ENCODE measurements at regions not wholly inside any gene's neighbourhood (a gene's known extent, or its start where the extent isn't known, plus 50 kb on each side); places are given as distances from the start of the nearest gene placed in this dataset.
"Not testable (repeated sequence)": the region's sequence is repeated elsewhere in the genome, so short reads cannot be mapped to it uniquely, and the experiment has no call there.

DNA sequence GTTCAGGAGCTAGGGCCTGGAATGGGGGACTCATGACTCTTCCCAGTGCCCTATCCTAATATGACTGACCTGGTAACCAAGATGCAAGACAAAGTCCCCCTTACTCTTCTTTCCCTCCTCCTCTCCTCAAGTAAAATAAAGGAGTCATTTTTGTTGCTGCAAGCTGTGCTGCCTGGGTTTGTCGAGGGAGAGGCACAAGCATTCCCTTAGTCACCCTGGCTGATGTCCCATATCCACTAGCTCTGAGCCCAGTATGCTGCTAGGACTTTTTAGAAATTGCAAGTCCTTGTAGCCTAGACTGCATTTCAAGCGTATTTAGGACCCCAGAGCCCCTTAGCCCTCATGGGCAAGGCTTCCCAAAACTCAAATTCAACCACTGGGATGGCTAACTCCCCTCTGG is 338.5 kb upstream of the SETBP1 start:
- peaks cover 0 to 3% of the 10 kb centered on the region in 2 donors for H3K9me3 ChIP-seq (ENCODE audit: control insufficient read depth in 2 of 2, insufficient read depth in 1 of 2, low read depth in 1 of 2, low read length in 1 of 2)
- H3K36me3 ChIP-seq (ENCODE audit: control insufficient read depth in 2 of 2, insufficient read depth in 2 of 2, low read length in 1 of 2): no peaks in the 10 kb centered on the region
- no peaks in the 10 kb centered on the region for H3K27me3 ChIP-seq (ENCODE audit: control insufficient read depth in 1 of 2, insufficient read depth in 2 of 2, low read length in 2 of 2)
- WGBS, 2 donors: 54 to 67% methylated on average over 2 of the region's 2 CpGs
- no peaks in the 10 kb centered on the region for H3K4me1 ChIP-seq (ENCODE audit: control insufficient read depth in 2 of 2, insufficient read depth in 2 of 2, low read length in 1 of 2)
- no peak overlapping the region for H3K4me3 ChIP-seq (ENCODE audit: low read depth in 1 of 2, low read length in 2 of 2)
- no peak overlapping the region for H3K27ac ChIP-seq (ENCODE audit: low read depth in 2 of 2, low read length in 1 of 2)

DNA sequence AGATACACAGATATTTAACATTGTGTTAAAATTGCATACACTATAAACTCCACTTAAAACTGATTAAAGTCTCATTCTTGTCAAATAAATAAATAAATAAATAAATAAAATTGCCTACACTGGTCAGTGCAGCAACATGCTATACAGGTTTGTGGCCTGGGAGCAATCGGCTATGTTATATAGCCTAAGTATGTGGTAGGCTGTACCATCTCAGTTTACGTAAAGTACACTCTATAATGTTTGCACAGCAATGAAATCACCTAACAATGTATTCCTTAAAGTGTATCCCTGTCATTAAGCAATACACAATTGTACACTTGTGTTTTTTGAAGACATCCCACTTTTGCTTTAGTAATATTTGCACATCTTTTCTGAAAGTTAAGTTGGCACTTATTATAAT is 337.7 kb upstream of the SETBP1 start:
- H3K4me3 ChIP-seq (ENCODE audit: low read depth in 1 of 2, low read length in 2 of 2): no peak overlapping the region
- H3K4me1 ChIP-seq (ENCODE audit: control insufficient read depth in 2 of 2, insufficient read depth in 2 of 2, low read length in 1 of 2): no peaks in the 10 kb centered on the region
- H3K9me3 ChIP-seq (ENCODE audit: control insufficient read depth in 2 of 2, insufficient read depth in 1 of 2, low read depth in 1 of 2, low read length in 1 of 2): peaks cover 0 to 3% of the 10 kb centered on the region in 2 donors
- WGBS, 2 donors: 79 to 87% methylated on average over 2 of the region's 2 CpGs
- no peaks in the 10 kb centered on the region for H3K36me3 ChIP-seq (ENCODE audit: control insufficient read depth in 2 of 2, insufficient read depth in 2 of 2, low read length in 1 of 2)
- no peak overlapping the region for H3K27ac ChIP-seq (ENCODE audit: low read depth in 2 of 2, low read length in 1 of 2)
- no peaks in the 10 kb centered on the region for H3K27me3 ChIP-seq (ENCODE audit: control insufficient read depth in 1 of 2, insufficient read depth in 2 of 2, low read length in 2 of 2)

DNA sequence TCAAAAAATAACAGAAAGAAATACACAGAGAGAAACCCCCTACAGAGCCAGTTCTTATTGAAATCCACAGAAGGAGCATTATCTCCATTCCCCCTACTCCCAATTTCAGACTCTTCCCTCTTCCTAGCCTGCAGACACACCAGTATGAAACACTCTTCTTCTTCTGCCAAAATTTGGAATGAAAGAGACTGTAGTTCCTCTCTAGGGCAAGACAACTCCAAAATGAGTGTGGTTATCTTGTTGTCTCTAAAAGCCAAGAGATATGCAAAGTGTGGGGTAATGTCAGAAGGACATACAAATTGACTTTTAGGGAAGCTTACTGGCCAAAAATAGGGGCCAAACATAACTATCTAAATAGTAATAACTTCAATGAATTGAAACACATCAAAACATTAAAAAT is 337.1 kb upstream of the SETBP1 start:
- no peaks in the 10 kb centered on the region for H3K4me1 ChIP-seq (ENCODE audit: control insufficient read depth in 2 of 2, insufficient read depth in 2 of 2, low read length in 1 of 2)
- no peak overlapping the region for H3K4me3 ChIP-seq (ENCODE audit: low read depth in 1 of 2, low read length in 2 of 2)
- no peak overlapping the region for H3K27ac ChIP-seq (ENCODE audit: low read depth in 2 of 2, low read length in 1 of 2)
- H3K27me3 ChIP-seq (ENCODE audit: control insufficient read depth in 1 of 2, insufficient read depth in 2 of 2, low read length in 2 of 2): no peaks in the 10 kb centered on the region
- no peaks in the 10 kb centered on the region for H3K36me3 ChIP-seq (ENCODE audit: control insufficient read depth in 2 of 2, insufficient read depth in 2 of 2, low read length in 1 of 2)
- H3K9me3 ChIP-seq (ENCODE audit: control insufficient read depth in 2 of 2, insufficient read depth in 1 of 2, low read depth in 1 of 2, low read length in 1 of 2): peaks cover 0 to 3% of the 10 kb centered on the region in 2 donors

DNA sequence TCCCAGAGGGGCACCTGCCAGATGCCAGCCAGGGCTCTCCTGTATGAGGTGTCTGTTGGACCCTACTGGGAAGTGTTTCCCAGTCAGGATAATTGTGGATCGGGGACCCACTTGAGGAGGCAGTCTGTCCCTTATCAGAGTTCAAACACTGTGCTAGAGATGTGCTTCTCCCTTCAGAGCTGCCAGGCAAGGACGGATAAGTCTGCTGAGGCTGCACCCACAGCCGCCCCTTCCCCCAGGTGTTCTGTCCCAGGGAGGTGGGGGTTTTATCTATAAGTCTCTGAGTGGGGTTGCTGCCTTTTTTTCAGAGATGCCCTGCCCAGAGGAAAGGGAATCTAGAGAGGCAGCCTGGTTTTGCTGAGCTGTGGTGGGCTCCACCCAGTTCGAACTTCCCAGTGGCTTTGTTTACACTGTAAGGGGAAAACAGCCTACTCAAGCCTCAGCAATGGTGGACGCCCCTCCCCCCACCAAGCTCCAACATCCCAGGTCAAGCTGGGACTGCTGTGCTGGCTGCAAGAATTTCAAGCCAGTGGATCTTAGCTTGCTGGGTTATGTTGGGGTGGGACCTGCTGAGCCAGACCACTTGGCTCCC is 324.0 kb upstream of the SETBP1 start:
- Histone ChIP-seq H3K27me3 (ENCODE audit: control insufficient read depth in 1 of 2, insufficient read depth in 2 of 2, low read length in 2 of 2) (no peaks in the 10 kb centered on the region), H3K9me3 (ENCODE audit: control insufficient read depth in 2 of 2, insufficient read depth in 1 of 2, low read depth in 1 of 2, low read length in 1 of 2) (peaks cover 0 to 2% of the 10 kb centered on the region in 2 donors), H3K4me3 (ENCODE audit: low read depth in 1 of 2, low read length in 2 of 2) (no peak overlapping the region), H3K4me1 (ENCODE audit: control insufficient read depth in 2 of 2, insufficient read depth in 2 of 2, low read length in 1 of 2) (no peaks in the 10 kb centered on the region), H3K36me3 (ENCODE audit: control insufficient read depth in 2 of 2, insufficient read depth in 2 of 2, low read length in 1 of 2) (no peaks in the 10 kb centered on the region), H3K27ac (ENCODE audit: low read depth in 2 of 2, low read length in 1 of 2) (no peak overlapping the region)
- 62 to 63% methylated on average over 5 of the region's 5 CpGs for WGBS, 2 donors

DNA sequence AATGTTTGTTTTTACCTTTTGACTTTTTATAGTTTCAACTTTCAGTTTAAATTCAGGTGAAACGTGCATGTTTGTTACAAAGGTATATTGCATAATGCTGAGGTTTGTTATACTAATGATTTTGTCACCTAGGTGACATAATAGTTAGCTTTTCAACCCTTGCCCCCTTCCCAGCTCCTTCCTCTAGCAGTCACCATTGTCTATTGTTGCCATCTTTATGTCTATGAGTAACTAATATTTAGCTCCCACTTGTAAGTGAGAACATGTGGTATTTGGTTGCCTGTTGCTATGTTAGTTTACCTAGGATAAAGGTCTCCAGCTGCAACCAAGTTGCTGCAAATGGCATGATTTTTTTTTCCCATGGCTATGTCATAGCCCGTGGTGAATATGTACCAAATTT is 322.3 kb upstream of the SETBP1 start:
- WGBS, 2 donors: 62% methylated on average over 2 of the region's 2 CpGs
- no peaks in the 10 kb centered on the region for H3K4me1 ChIP-seq (ENCODE audit: control insufficient read depth in 2 of 2, insufficient read depth in 2 of 2, low read length in 1 of 2)
- H3K9me3 ChIP-seq (ENCODE audit: control insufficient read depth in 2 of 2, insufficient read depth in 1 of 2, low read depth in 1 of 2, low read length in 1 of 2): peaks cover 0 to 2% of the 10 kb centered on the region in 2 donors
- no peak overlapping the region for H3K4me3 ChIP-seq (ENCODE audit: low read depth in 1 of 2, low read length in 2 of 2)
- H3K27ac ChIP-seq (ENCODE audit: low read depth in 2 of 2, low read length in 1 of 2): no peak overlapping the region
- H3K27me3 ChIP-seq (ENCODE audit: control insufficient read depth in 1 of 2, insufficient read depth in 2 of 2, low read length in 2 of 2): no peaks in the 10 kb centered on the region
- no peaks in the 10 kb centered on the region for H3K36me3 ChIP-seq (ENCODE audit: control insufficient read depth in 2 of 2, insufficient read depth in 2 of 2, low read length in 1 of 2)

DNA sequence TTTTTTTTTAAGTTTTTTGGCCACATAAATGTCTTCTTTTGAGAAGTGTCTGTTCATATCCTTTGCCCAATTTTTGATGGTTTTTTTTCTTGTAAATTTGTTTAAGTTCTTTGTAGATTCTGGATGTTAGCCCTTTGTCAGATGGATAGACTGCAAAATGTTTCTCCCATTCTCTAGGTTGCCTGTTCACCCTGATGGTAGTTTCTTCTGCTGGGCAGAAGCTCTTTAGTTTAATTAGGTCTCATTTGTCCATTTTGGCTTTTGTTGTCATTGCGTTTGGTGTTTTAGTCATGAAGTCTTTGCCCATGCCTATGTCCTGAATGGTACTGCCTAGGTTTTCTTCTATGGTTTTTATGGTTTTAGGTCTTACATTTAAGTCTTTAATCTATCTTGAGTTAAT is 320.9 kb upstream of the SETBP1 start:
- H3K36me3 ChIP-seq (ENCODE audit: control insufficient read depth in 2 of 2, insufficient read depth in 2 of 2, low read length in 1 of 2); H3K27ac ChIP-seq (ENCODE audit: low read depth in 2 of 2, low read length in 1 of 2); H3K9me3 ChIP-seq (ENCODE audit: control insufficient read depth in 2 of 2, insufficient read depth in 1 of 2, low read depth in 1 of 2, low read length in 1 of 2); H3K27me3 ChIP-seq (ENCODE audit: control insufficient read depth in 1 of 2, insufficient read depth in 2 of 2, low read length in 2 of 2); H3K4me3 ChIP-seq (ENCODE audit: low read depth in 1 of 2, low read length in 2 of 2); H3K4me1 ChIP-seq (ENCODE audit: control insufficient read depth in 2 of 2, insufficient read depth in 2 of 2, low read length in 1 of 2): not testable (repeated sequence)
- WGBS, 2 donors: 96 to 100% methylated on average over 1 of the region's 1 CpG

DNA sequence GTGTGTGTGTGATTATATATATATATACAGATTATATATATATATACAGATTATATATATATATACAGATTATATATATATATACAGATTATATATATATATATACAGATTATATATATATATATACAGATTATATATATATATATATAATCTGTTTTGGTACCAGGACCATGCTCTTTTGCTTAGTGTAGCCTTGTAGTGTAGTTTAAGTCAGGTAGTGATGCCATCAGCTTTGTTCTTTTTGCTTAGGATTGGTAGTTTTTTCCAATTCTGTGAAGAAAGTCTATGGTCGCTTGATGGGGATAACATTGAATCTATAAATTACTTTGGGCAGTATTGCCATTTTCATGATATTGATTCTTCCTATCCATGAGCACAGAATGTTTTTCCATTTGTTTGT is 318.5 kb upstream of the SETBP1 start:
- not testable (repeated sequence) for H3K27me3 ChIP-seq (ENCODE audit: control insufficient read depth in 1 of 2, insufficient read depth in 2 of 2, low read length in 2 of 2); H3K27ac ChIP-seq (ENCODE audit: low read depth in 2 of 2, low read length in 1 of 2); H3K4me3 ChIP-seq (ENCODE audit: low read depth in 1 of 2, low read length in 2 of 2); H3K4me1 ChIP-seq (ENCODE audit: control insufficient read depth in 2 of 2, insufficient read depth in 2 of 2, low read length in 1 of 2); H3K9me3 ChIP-seq (ENCODE audit: control insufficient read depth in 2 of 2, insufficient read depth in 1 of 2, low read depth in 1 of 2, low read length in 1 of 2); H3K36me3 ChIP-seq (ENCODE audit: control insufficient read depth in 2 of 2, insufficient read depth in 2 of 2, low read length in 1 of 2)
- WGBS, 2 donors: 88 to 97% methylated on average over 1 of the region's 1 CpG

DNA sequence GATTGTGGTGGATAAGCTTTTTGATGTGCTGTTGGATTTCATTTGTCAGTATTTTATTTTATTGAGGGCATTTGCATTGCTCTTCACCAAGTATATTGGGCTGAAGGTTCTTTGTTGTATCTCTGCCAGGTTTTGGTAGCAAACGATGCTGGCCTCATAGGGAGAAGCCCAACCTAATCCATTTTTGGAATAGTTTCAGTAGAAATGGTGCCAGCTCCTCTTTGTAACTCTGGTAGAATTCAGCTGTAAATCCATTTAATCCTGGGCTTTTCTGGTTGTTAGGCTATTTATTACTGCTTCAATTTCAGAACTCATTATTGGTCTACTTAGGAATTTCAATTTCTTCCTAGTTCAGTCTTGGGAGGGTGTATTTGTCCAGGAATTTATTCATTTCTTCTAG is 309.8 kb upstream of the SETBP1 start:
- H3K27ac ChIP-seq (ENCODE audit: low read depth in 2 of 2, low read length in 1 of 2): no peak overlapping the region
- no peaks in the 10 kb centered on the region for H3K27me3 ChIP-seq (ENCODE audit: control insufficient read depth in 1 of 2, insufficient read depth in 2 of 2, low read length in 2 of 2)
- no peak overlapping the region for H3K4me3 ChIP-seq (ENCODE audit: low read depth in 1 of 2, low read length in 2 of 2)
- peaks cover 0 to 3% of the 10 kb centered on the region in 2 donors for H3K9me3 ChIP-seq (ENCODE audit: control insufficient read depth in 2 of 2, insufficient read depth in 1 of 2, low read depth in 1 of 2, low read length in 1 of 2)
- peaks cover 0 to 9% of the 10 kb centered on the region in 2 donors for H3K4me1 ChIP-seq (ENCODE audit: control insufficient read depth in 2 of 2, insufficient read depth in 2 of 2, low read length in 1 of 2)
- H3K36me3 ChIP-seq (ENCODE audit: control insufficient read depth in 2 of 2, insufficient read depth in 2 of 2, low read length in 1 of 2): no peaks in the 10 kb centered on the region
- 21 to 47% methylated on average over 1 of the region's 1 CpG for WGBS, 2 donors

DNA sequence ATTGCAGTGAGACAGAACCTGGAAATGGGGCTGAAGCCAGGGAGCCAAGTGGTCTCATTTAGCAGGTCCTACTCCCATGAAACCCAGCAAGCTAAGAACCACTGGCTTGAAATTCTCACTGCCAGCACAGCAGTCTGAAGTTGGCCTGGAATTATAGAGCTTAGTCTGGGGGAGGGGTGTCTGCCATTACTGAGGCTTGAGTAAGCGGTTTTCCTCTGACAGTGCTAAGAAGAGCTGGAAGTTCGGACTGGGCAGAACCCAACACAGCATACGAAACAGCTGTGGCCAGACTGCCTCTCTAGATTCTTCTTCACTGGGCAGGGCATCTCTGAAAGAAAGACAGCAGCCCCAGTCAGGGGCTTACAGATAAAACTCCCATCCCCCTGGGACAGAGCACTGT is 305.7 kb upstream of the SETBP1 start:
- no peak overlapping the region for H3K4me3 ChIP-seq (ENCODE audit: low read depth in 1 of 2, low read length in 2 of 2)
- WGBS, 2 donors: 80 to 87% methylated on average over 3 of the region's 3 CpGs
- no peak overlapping the region for H3K27ac ChIP-seq (ENCODE audit: low read depth in 2 of 2, low read length in 1 of 2)
- H3K27me3 ChIP-seq (ENCODE audit: control insufficient read depth in 1 of 2, insufficient read depth in 2 of 2, low read length in 2 of 2): no peaks in the 10 kb centered on the region
- no peaks in the 10 kb centered on the region for H3K9me3 ChIP-seq (ENCODE audit: control insufficient read depth in 2 of 2, insufficient read depth in 1 of 2, low read depth in 1 of 2, low read length in 1 of 2)
- H3K4me1 ChIP-seq (ENCODE audit: control insufficient read depth in 2 of 2, insufficient read depth in 2 of 2, low read length in 1 of 2): peaks cover 0 to 9% of the 10 kb centered on the region in 2 donors
- H3K36me3 ChIP-seq (ENCODE audit: control insufficient read depth in 2 of 2, insufficient read depth in 2 of 2, low read length in 1 of 2): no peaks in the 10 kb centered on the region

DNA sequence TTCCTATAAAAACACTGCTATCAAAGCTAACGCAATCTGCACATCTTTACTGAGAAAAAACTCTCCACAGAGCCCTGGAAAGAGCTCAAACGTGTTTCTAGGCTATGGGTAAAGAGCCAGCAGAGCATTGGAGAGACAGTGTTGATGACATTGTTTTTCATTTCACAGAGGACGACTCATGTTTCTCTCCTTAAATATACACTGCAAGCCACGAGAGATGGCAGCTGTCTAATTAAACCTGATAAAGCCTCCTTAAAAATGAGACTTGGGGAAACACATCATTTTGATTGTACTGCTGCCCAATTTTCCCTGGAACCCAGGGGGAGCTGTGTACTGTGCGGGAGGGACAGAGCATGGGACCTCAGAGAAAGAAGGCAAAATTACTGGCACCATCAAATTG is 294.3 kb upstream of the SETBP1 start:
- H3K27ac ChIP-seq (ENCODE audit: low read depth in 2 of 2, low read length in 1 of 2): no peak overlapping the region
- H3K36me3 ChIP-seq (ENCODE audit: control insufficient read depth in 2 of 2, insufficient read depth in 2 of 2, low read length in 1 of 2): no peaks in the 10 kb centered on the region
- WGBS, 2 donors: 56 to 61% methylated on average over 5 of the region's 5 CpGs
- no peaks in the 10 kb centered on the region for H3K9me3 ChIP-seq (ENCODE audit: control insufficient read depth in 2 of 2, insufficient read depth in 1 of 2, low read depth in 1 of 2, low read length in 1 of 2)
- no peaks in the 10 kb centered on the region for H3K4me1 ChIP-seq (ENCODE audit: control insufficient read depth in 2 of 2, insufficient read depth in 2 of 2, low read length in 1 of 2)
- H3K27me3 ChIP-seq (ENCODE audit: control insufficient read depth in 1 of 2, insufficient read depth in 2 of 2, low read length in 2 of 2): no peaks in the 10 kb centered on the region
- H3K4me3 ChIP-seq (ENCODE audit: low read depth in 1 of 2, low read length in 2 of 2): no peak overlapping the region
